K562 (cell line): ENCODE measurements at regions not wholly inside any gene's neighbourhood (a gene's known extent, or its start where the extent isn't known, plus 50 kb on each side); places are given as distances from the start of the nearest gene placed in this dataset.

Experiments used
- ARID3B ChIP-seq: fragments of 250-450 bp; sonication (Bioruptor Pico); IDR thresholded peaks from 2 replicates; pipeline ENCODE4 v1.4.0; 2020; ENCODE audit warnings: borderline replicate concordance
- ARNT ChIP-seq, 2 experiments: fragments of 450-650 bp; IDR thresholded peaks; 2 replicates each; pipeline ENCODE4 v1.6.1; 2016; ENCODE audit warnings: mild to moderate bottlenecking in 1 of 2
- ATF1 ChIP-seq, 2 experiments: fragments of 450-650 bp in 1 of 2; IDR thresholded peaks; 2 replicates each; pipeline ENCODE4 v1.6.1; 2016; ENCODE audit warnings: missing compliant biosample characterization in 1 of 2, missing genetic modification characterization in 1 of 2
- CTCF ChIP-seq, 3 experiments: IDR thresholded peaks in 2 of 3; conservative IDR thresholded peaks in 1 of 3; 2 replicates each; pipeline ENCODE4 v1.5.1; 2011 to 2012; ENCODE audit warnings: low read length in 3 of 3, mild to moderate bottlenecking in 3 of 3, control low read depth in 2 of 3, improper control_type of control experiment in 1 of 3, inconsistent platforms in 1 of 3, low read depth in 1 of 3, mixed read lengths in 1 of 3, moderate library complexity in 1 of 3; ENCODE audit not compliant: insufficient read depth in 2 of 3
- ELK3 ChIP-seq: fragments of 450-650 bp; formaldehyde crosslinking; IDR thresholded peaks from 2 replicates; pipeline ENCODE4 v1.4.0; 2020; ENCODE audit warnings: mild to moderate bottlenecking
- EZH2 ChIP-seq: IDR thresholded peaks from 2 replicates; pipeline ENCODE4 v1.6.1; 2012; ENCODE audit warnings: low read depth, mild to moderate bottlenecking, inconsistent platforms, low read length, borderline replicate concordance
- HDAC2 ChIP-seq: fragments of 450-650 bp; IDR thresholded peaks from 2 replicates; pipeline ENCODE4 v1.6.1; 2016; ENCODE audit warnings: mild to moderate bottlenecking
- JUN ChIP-seq, 2 experiments: sonication (generic) in 1 of 2; formaldehyde crosslinking in 1 of 2; IDR thresholded peaks; 2 replicates each; pipeline versions ENCODE4 v1.6.1 to v1.8.0; 2012 to 2022; ENCODE audit warnings: borderline replicate concordance in 2 of 2, mild to moderate bottlenecking in 2 of 2, improper control_type of control experiment in 1 of 2, low read depth in 1 of 2, low read length in 1 of 2, missing genetic modification reagents in 1 of 2
- NR2C2 ChIP-seq, 2 experiments: fragments of 200-800 bp in 1 of 2; sonication (Bioruptor generic) in 1 of 2; sonication (generic) in 1 of 2; formaldehyde crosslinking in 1 of 2; IDR thresholded peaks; 2 replicates each; pipeline versions ENCODE4 v1.6.1 to v1.8.0; 2016 to 2022; ENCODE audit warnings: mild to moderate bottlenecking in 1 of 2, missing compliant biosample characterization in 1 of 2, missing genetic modification characterization in 1 of 2, missing genetic modification reagents in 1 of 2
- SOX6 ChIP-seq: fragments of 450-650 bp; IDR thresholded peaks from 2 replicates; pipeline ENCODE4 v1.6.1; 2014; ENCODE audit warnings: mild to moderate bottlenecking
- SRSF3 ChIP-seq: fragments of 200-400 bp; formaldehyde crosslinking; IDR thresholded peaks from 2 replicates; pipeline ENCODE4 v1.6.1; 2016; ENCODE audit warnings: mild to moderate bottlenecking, low read length, moderate library complexity; ENCODE audit not compliant: insufficient read depth
- TSC22D4 ChIP-seq: fragments of 450-650 bp; IDR thresholded peaks from 2 replicates; pipeline ENCODE4 v1.6.1; 2016; ENCODE audit warnings: missing genetic modification characterization, missing biosample characterization, control low read depth
- USF1 ChIP-seq: sonication (generic); formaldehyde crosslinking; IDR thresholded peaks from 2 replicates; pipeline ENCODE4 v1.9.0; 2022; ENCODE audit warnings: mild to moderate bottlenecking, missing genetic modification reagents
- ZEB2 ChIP-seq: fragments of 450-650 bp; IDR thresholded peaks from 2 replicates; pipeline ENCODE4 v1.6.1; 2016

- TF ChIP-seq HDAC2: no peak
- no peak for TF ChIP-seq SOX6
- no peak for TF ChIP-seq ARID3B (CRISPR knock-in tag)
- TF ChIP-seq CTCF (IDR thresholded peaks at IDR 0.05 in 2 of 3, conservative IDR thresholded peaks at IDR 0.05 in 1 of 3; ENCODE audit: insufficient read depth in 2 of 3, low read depth in 1 of 3, low read length in 3 of 3): no peak
- no peak for TF ChIP-seq USF1 (CRISPR knock-in tag)
- no peak for TF ChIP-seq ARNT (IDR thresholded peaks at IDR 0.05)
- no peak for TF ChIP-seq ELK3 (CRISPR knock-in tag)
- TF ChIP-seq SRSF3: no peak
- TF ChIP-seq ZEB2: no peak
- TF ChIP-seq TSC22D4 (tag): no peak
- TF ChIP-seq ATF1 (CRISPR knock-in tag; IDR thresholded peaks at IDR 0.05): no peak
- no peak for TF ChIP-seq ATF1 (tag; IDR thresholded peaks at IDR 0.05)
- no peak for TF ChIP-seq NR2C2 (CRISPR knock-in tag; IDR thresholded peaks at IDR 0.05)
- no peak for TF ChIP-seq NR2C2 (tag; IDR thresholded peaks at IDR 0.05)
- TF ChIP-seq JUN (IDR thresholded peaks at IDR 0.05; ENCODE audit: borderline replicate concordance, low read depth, low read length): no peak
- TF ChIP-seq JUN (CRISPR knock-in tag; IDR thresholded peaks at IDR 0.05; ENCODE audit: borderline replicate concordance): no peak
- TF ChIP-seq EZH2: no peak
These were observed 56.0 kb downstream of the RIN2 start for GRCh38 chr20:19813846-19814640.
